ENCODE measurements at regions not wholly inside any gene's neighbourhood (a gene's known extent, or its start where the extent isn't known, plus 50 kb on each side); places are given as distances from the start of the nearest gene placed in this dataset.
"Not testable (repeated sequence)": the region's sequence is repeated elsewhere in the genome, so short reads cannot be mapped to it uniquely, and the experiment has no call there.

GRCh38 chr3:86413645-86414044 lies 577.3 kb downstream of the VGLL3 start:
- no peak overlapping the region for H3K4me3 Mint-ChIP-seq
- no peaks in the 10 kb centered on the region for H3K4me1 Mint-ChIP-seq (ENCODE audit: low read depth)
- no peaks in the 10 kb centered on the region for H3K36me3 Mint-ChIP-seq (ENCODE audit: low read depth)
- intact Hi-C loops (cut with micrococcal nuclease) = no loop called here
- H3K9me3 Mint-ChIP-seq = peaks cover 8% of the 10 kb centered on the region
- DNase-seq (ENCODE audit: low spot score) = no peak
- H3K27ac Mint-ChIP-seq = no peak overlapping the region
- H3K27me3 Mint-ChIP-seq (ENCODE audit: insufficient read depth) = no peaks in the 10 kb centered on the region

GRCh38 chr3:86410587-86410986 lies 580.4 kb downstream of the VGLL3 start:
- intact Hi-C loops (cut with micrococcal nuclease) = no loop called here
- no peak overlapping the region for H3K4me3 Mint-ChIP-seq
- peaks cover 8% of the 10 kb centered on the region for H3K9me3 Mint-ChIP-seq
- H3K27me3 Mint-ChIP-seq (ENCODE audit: insufficient read depth) = no peaks in the 10 kb centered on the region
- H3K4me1 Mint-ChIP-seq (ENCODE audit: low read depth) = no peaks in the 10 kb centered on the region
- no peaks in the 10 kb centered on the region for H3K36me3 Mint-ChIP-seq (ENCODE audit: low read depth)
- no peak for DNase-seq (ENCODE audit: low spot score)
- no peak overlapping the region for H3K27ac Mint-ChIP-seq

- H3K36me3 Mint-ChIP-seq (ENCODE audit: low read depth); H3K4me3 Mint-ChIP-seq; H3K9me3 Mint-ChIP-seq; H3K4me1 Mint-ChIP-seq (ENCODE audit: low read depth); intact Hi-C loops (cut with micrococcal nuclease); H3K27me3 Mint-ChIP-seq (ENCODE audit: insufficient read depth); DNase-seq (ENCODE audit: low spot score); H3K27ac Mint-ChIP-seq: not testable (repeated sequence)
Measured at GRCh38 chr3:86389759-86390158, 601.2 kb downstream of the VGLL3 start.

- H3K27ac Mint-ChIP-seq = no peak overlapping the region
- DNase-seq (ENCODE audit: low spot score) = no peak
- intact Hi-C loops (cut with micrococcal nuclease) = no loop called here
- no peaks in the 10 kb centered on the region for H3K36me3 Mint-ChIP-seq (ENCODE audit: low read depth)
- no peaks in the 10 kb centered on the region for H3K27me3 Mint-ChIP-seq (ENCODE audit: insufficient read depth)
- peaks cover 1% of the 10 kb centered on the region for H3K9me3 Mint-ChIP-seq
- no peak overlapping the region for H3K4me3 Mint-ChIP-seq
- H3K4me1 Mint-ChIP-seq (ENCODE audit: low read depth) = no peaks in the 10 kb centered on the region
Measured at GRCh38 chr3:86388820-86389219, 602.1 kb downstream of the VGLL3 start.

GRCh38 chr3:86382556-86382955 lies 608.4 kb downstream of the VGLL3 start:
- H3K4me3 Mint-ChIP-seq = no peak overlapping the region
- no peak for DNase-seq (ENCODE audit: low spot score)
- H3K4me1 Mint-ChIP-seq (ENCODE audit: low read depth) = no peaks in the 10 kb centered on the region
- H3K27ac Mint-ChIP-seq = no peak overlapping the region
- intact Hi-C loops (cut with micrococcal nuclease) = no loop called here
- no peaks in the 10 kb centered on the region for H3K27me3 Mint-ChIP-seq (ENCODE audit: insufficient read depth)
- H3K9me3 Mint-ChIP-seq = peaks cover 26% of the 10 kb centered on the region
- H3K36me3 Mint-ChIP-seq (ENCODE audit: low read depth) = no peaks in the 10 kb centered on the region

- no peaks in the 10 kb centered on the region for H3K27me3 Mint-ChIP-seq (ENCODE audit: insufficient read depth)
- peaks cover 27% of the 10 kb centered on the region for H3K9me3 Mint-ChIP-seq
- H3K36me3 Mint-ChIP-seq (ENCODE audit: low read depth) = no peaks in the 10 kb centered on the region
- no peak overlapping the region for H3K4me3 Mint-ChIP-seq
- no peaks in the 10 kb centered on the region for H3K4me1 Mint-ChIP-seq (ENCODE audit: low read depth)
- H3K27ac Mint-ChIP-seq = no peak overlapping the region
- DNase-seq (ENCODE audit: low spot score) = no peak
- intact Hi-C loops (cut with micrococcal nuclease) = no loop called here
Measured at GRCh38 chr3:86381247-86381646, 609.7 kb downstream of the VGLL3 start.

GRCh38 chr3:86379280-86379679 lies 611.7 kb downstream of the VGLL3 start:
- H3K4me3 Mint-ChIP-seq = no peak overlapping the region
- no peaks in the 10 kb centered on the region for H3K4me1 Mint-ChIP-seq (ENCODE audit: low read depth)
- no peaks in the 10 kb centered on the region for H3K27me3 Mint-ChIP-seq (ENCODE audit: insufficient read depth)
- H3K9me3 Mint-ChIP-seq = peaks cover 27% of the 10 kb centered on the region
- no peaks in the 10 kb centered on the region for H3K36me3 Mint-ChIP-seq (ENCODE audit: low read depth)
- intact Hi-C loops (cut with micrococcal nuclease) = no loop called here
- no peak for DNase-seq (ENCODE audit: low spot score)
- no peak overlapping the region for H3K27ac Mint-ChIP-seq

GRCh38 chr3:86378829-86379228 lies 612.1 kb downstream of the VGLL3 start:
- DNase-seq (ENCODE audit: low spot score) = no peak
- Mint-ChIP-seq H3K4me3 (no peak overlapping the region), H3K4me1 (ENCODE audit: low read depth) (no peaks in the 10 kb centered on the region), H3K36me3 (ENCODE audit: low read depth) (no peaks in the 10 kb centered on the region), H3K9me3 (peaks cover 26% of the 10 kb centered on the region), H3K27ac (no peak overlapping the region), H3K27me3 (ENCODE audit: insufficient read depth) (no peaks in the 10 kb centered on the region)
- intact Hi-C loops (cut with micrococcal nuclease) = no loop called here

GRCh38 chr3:86335566-86335965 lies 655.4 kb downstream of the VGLL3 start:
- H3K27me3 Mint-ChIP-seq (ENCODE audit: insufficient read depth); intact Hi-C loops (cut with micrococcal nuclease); H3K4me3 Mint-ChIP-seq; H3K9me3 Mint-ChIP-seq; DNase-seq (ENCODE audit: low spot score); H3K27ac Mint-ChIP-seq; H3K4me1 Mint-ChIP-seq (ENCODE audit: low read depth); H3K36me3 Mint-ChIP-seq (ENCODE audit: low read depth): not testable (repeated sequence)

- H3K4me3 Mint-ChIP-seq = no peak overlapping the region
- no peaks in the 10 kb centered on the region for H3K27me3 Mint-ChIP-seq (ENCODE audit: insufficient read depth)
- no peaks in the 10 kb centered on the region for H3K36me3 Mint-ChIP-seq (ENCODE audit: low read depth)
- DNase-seq (ENCODE audit: low spot score) = no peak
- H3K4me1 Mint-ChIP-seq (ENCODE audit: low read depth) = no peaks in the 10 kb centered on the region
- H3K27ac Mint-ChIP-seq = no peak overlapping the region
- intact Hi-C loops (cut with micrococcal nuclease) = no loop called here
- H3K9me3 Mint-ChIP-seq = no peaks in the 10 kb centered on the region
Measured at GRCh38 chr3:86333636-86334035, 657.3 kb downstream of the VGLL3 start.

GRCh38 chr3:86303935-86304334 lies 687.0 kb downstream of the VGLL3 start:
- no peak for DNase-seq (ENCODE audit: low spot score)

GRCh38 chr3:86282106-86282787 lies 708.7 kb downstream of the VGLL3 start:
- DNase-seq (ENCODE audit: low spot score) = no peak
- Mint-ChIP-seq H3K27me3 (ENCODE audit: insufficient read depth) (no peaks in the 10 kb centered on the region), H3K36me3 (ENCODE audit: low read depth) (no peaks in the 10 kb centered on the region), H3K9me3 (peaks cover 4% of the 10 kb centered on the region), H3K27ac (no peak overlapping the region), H3K4me1 (ENCODE audit: low read depth) (no peaks in the 10 kb centered on the region), H3K4me3 (no peak overlapping the region)
- intact Hi-C loops (cut with micrococcal nuclease) = no loop called here

More at GRCh38 chr3:86303935-86304334, 687.0 kb downstream of the VGLL3 start:
- Mint-ChIP-seq H3K27me3 (ENCODE audit: insufficient read depth) (no peaks in the 10 kb centered on the region), H3K36me3 (ENCODE audit: low read depth) (no peaks in the 10 kb centered on the region), H3K27ac (no peak overlapping the region), H3K4me1 (ENCODE audit: low read depth) (no peaks in the 10 kb centered on the region), H3K4me3 (no peak overlapping the region), H3K9me3 (peaks cover 8% of the 10 kb centered on the region)
- intact Hi-C loops (cut with micrococcal nuclease) = no loop called here

- no peak overlapping the region for H3K4me3 Mint-ChIP-seq
- intact Hi-C loops (cut with micrococcal nuclease) = no loop called here
Measured at GRCh38 chr3:86269364-86270155, 721.4 kb downstream of the VGLL3 start.

More at GRCh38 chr3:86269364-86270155, 721.4 kb downstream of the VGLL3 start:
- no peak for DNase-seq (ENCODE audit: low spot score)
- no peaks in the 10 kb centered on the region for H3K9me3 Mint-ChIP-seq
- no peaks in the 10 kb centered on the region for H3K4me1 Mint-ChIP-seq (ENCODE audit: low read depth)
- H3K36me3 Mint-ChIP-seq (ENCODE audit: low read depth) = no peaks in the 10 kb centered on the region
- no peak overlapping the region for H3K27ac Mint-ChIP-seq
- H3K27me3 Mint-ChIP-seq (ENCODE audit: insufficient read depth) = no peaks in the 10 kb centered on the region

Measured in activated T-helper 1 cell treated with anti-CD3 and anti-CD28 coated beads, Interleukin-12 subunit alpha, Interleukin-12 subunit beta, Interleukin-2, Interleukin-4 antibody, amounts not matched to agents 30 ng/mL and 10 ng/mL and 1 ng/mL, durations not matched to agents 14 hours and 24 hours and 36 hours (primary cell).